ENCODE measurements at regions not wholly inside any gene's neighbourhood (a gene's known extent, or its start where the extent isn't known, plus 50 kb on each side); places are given as distances from the start of the nearest gene placed in this dataset.

GRCh38 chr2:16012626-16013358 is 72.4 kb downstream of the MYCN start:
- Histone ChIP-seq H3K9me2 (replicated peaks; ENCODE audit: insufficient read depth, low read length) (no peaks in the 10 kb centered on the region), H4K20me1 (ENCODE audit: low read depth, low read length) (no peaks in the 10 kb centered on the region), H3K79me2 (ENCODE audit: insufficient read depth, low read length) (no peaks in the 10 kb centered on the region), H3F3A (ENCODE audit: insufficient read depth) (no peaks in the 10 kb centered on the region), H3K4me2 (ENCODE audit: low read depth, low read length, poor library complexity, severe bottlenecking) (no peak overlapping the region), H3K9ac (ENCODE audit: low read length) (no peak overlapping the region), H3K27me3 (ENCODE audit: low read length) (no peaks in the 10 kb centered on the region), H3K9me3 (ENCODE audit: insufficient read depth, low read length) (no peaks in the 10 kb centered on the region), H3K27ac (ENCODE audit: low read depth, low read length) (no peak overlapping the region), H3K36me3 (ENCODE audit: low read length) (no peaks in the 10 kb centered on the region), H2AFZ (ENCODE audit: low read depth, low read length, severe bottlenecking) (no peak overlapping the region), H3K4me3 (ENCODE audit: insufficient read depth, low read length, poor library complexity, severe bottlenecking) (no peak overlapping the region)
- TF ChIP-seq EZH2phosphoT487 (conservative IDR thresholded peaks at IDR 0.05; ENCODE audit: low read length): no peak
- TF ChIP-seq CTCF (IDR thresholded peaks at IDR 0.05; ENCODE audit: insufficient read depth, low read length, poor library complexity, severe bottlenecking): no peak

- no peaks in the 10 kb centered on the region for H3K27me3 ChIP-seq (ENCODE audit: low read length)
- no peak overlapping the region for H3K4me2 ChIP-seq (ENCODE audit: low read depth, low read length, poor library complexity, severe bottlenecking)
- H3K9me3 ChIP-seq (ENCODE audit: insufficient read depth, low read length): no peaks in the 10 kb centered on the region
- H3K4me3 ChIP-seq (ENCODE audit: insufficient read depth, low read length, poor library complexity, severe bottlenecking): no peak overlapping the region
- H3K36me3 ChIP-seq (ENCODE audit: low read length): no peaks in the 10 kb centered on the region
- no peak overlapping the region for H3K27ac ChIP-seq (ENCODE audit: low read depth, low read length)
- no peaks in the 10 kb centered on the region for H3K9me2 ChIP-seq (replicated peaks; ENCODE audit: insufficient read depth, low read length)
- no peaks in the 10 kb centered on the region for H3K79me2 ChIP-seq (ENCODE audit: insufficient read depth, low read length)
- H3F3A ChIP-seq (ENCODE audit: insufficient read depth): no peaks in the 10 kb centered on the region
- H2AFZ ChIP-seq (ENCODE audit: low read depth, low read length, severe bottlenecking): no peak overlapping the region
- H3K9ac ChIP-seq (ENCODE audit: low read length): no peak overlapping the region
- no peak for TF ChIP-seq CTCF (IDR thresholded peaks at IDR 0.05; ENCODE audit: insufficient read depth, low read length, poor library complexity, severe bottlenecking)
- TF ChIP-seq EZH2phosphoT487 (conservative IDR thresholded peaks at IDR 0.05; ENCODE audit: low read length): no peak
- no peaks in the 10 kb centered on the region for H4K20me1 ChIP-seq (ENCODE audit: low read depth, low read length)
Measured at GRCh38 chr2:16012029-16012596, 71.8 kb downstream of the MYCN start.

DNA sequence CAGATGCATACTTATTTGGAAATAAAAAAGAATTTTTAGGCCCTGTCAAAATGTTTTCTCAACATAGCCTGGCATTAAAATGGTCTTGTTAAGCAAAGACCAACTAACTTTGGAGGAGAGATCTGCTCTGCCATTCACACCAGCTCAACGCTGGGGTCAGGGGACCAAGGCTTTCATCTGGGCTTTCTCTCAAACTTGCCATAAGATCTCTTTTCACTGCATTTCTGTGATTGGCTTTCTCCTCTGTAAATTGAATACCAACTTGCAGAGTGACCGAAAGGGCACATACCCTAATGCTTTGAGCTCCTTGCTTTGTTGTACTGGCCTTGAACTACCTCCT is 71.2 kb downstream of the MYCN start:
- H3K27me3 ChIP-seq (ENCODE audit: low read length): no peaks in the 10 kb centered on the region
- no peak overlapping the region for H3K9ac ChIP-seq (ENCODE audit: low read length)
- no peak overlapping the region for H2AFZ ChIP-seq (ENCODE audit: low read depth, low read length, severe bottlenecking)
- H3K4me2 ChIP-seq (ENCODE audit: low read depth, low read length, poor library complexity, severe bottlenecking): no peak overlapping the region
- no peaks in the 10 kb centered on the region for H3K79me2 ChIP-seq (ENCODE audit: insufficient read depth, low read length)
- H3K9me2 ChIP-seq (replicated peaks; ENCODE audit: insufficient read depth, low read length): no peaks in the 10 kb centered on the region
- TF ChIP-seq CTCF (IDR thresholded peaks at IDR 0.05; ENCODE audit: insufficient read depth, low read length, poor library complexity, severe bottlenecking) (no peak), EZH2phosphoT487 (conservative IDR thresholded peaks at IDR 0.05; ENCODE audit: low read length) (no peak)
- no peaks in the 10 kb centered on the region for H3K36me3 ChIP-seq (ENCODE audit: low read length)
- no peaks in the 10 kb centered on the region for H4K20me1 ChIP-seq (ENCODE audit: low read depth, low read length)
- H3K4me3 ChIP-seq (ENCODE audit: insufficient read depth, low read length, poor library complexity, severe bottlenecking): no peak overlapping the region
- H3F3A ChIP-seq (ENCODE audit: insufficient read depth): no peaks in the 10 kb centered on the region
- no peaks in the 10 kb centered on the region for H3K9me3 ChIP-seq (ENCODE audit: insufficient read depth, low read length)
- H3K27ac ChIP-seq (ENCODE audit: low read depth, low read length): no peak overlapping the region
